ENCODE measurements at regions not wholly inside any gene's neighbourhood (a gene's known extent, or its start where the extent isn't known, plus 50 kb on each side); places are given as distances from the start of the nearest gene placed in this dataset.

DNA sequence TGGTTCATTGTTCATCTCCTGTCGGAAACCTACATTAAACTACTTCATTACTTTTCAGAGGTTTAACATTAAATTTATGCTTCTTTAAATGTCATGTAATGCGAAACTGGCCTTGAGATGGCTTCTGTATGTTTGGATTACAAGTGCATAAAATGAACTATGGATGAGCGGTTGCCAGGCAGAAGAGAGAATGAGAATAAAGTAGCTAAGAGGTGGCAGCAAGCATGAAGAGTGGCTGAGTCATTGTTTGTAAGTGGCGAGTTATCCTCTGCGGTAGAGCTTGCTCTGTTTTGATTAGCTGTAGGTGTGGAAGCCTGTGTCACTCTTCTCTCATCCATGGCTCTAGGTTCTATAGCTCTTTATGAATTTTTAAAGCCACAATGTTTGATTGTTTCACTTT, 1139.6 kb upstream of the PCDH9 start:
- H3K4me3 ChIP-seq (ENCODE audit: low read depth, low read length): no peak overlapping the region
- TF ChIP-seq CTCF (IDR thresholded peaks at IDR 0.05; ENCODE audit: low read depth, low read length): no peak

DNA sequence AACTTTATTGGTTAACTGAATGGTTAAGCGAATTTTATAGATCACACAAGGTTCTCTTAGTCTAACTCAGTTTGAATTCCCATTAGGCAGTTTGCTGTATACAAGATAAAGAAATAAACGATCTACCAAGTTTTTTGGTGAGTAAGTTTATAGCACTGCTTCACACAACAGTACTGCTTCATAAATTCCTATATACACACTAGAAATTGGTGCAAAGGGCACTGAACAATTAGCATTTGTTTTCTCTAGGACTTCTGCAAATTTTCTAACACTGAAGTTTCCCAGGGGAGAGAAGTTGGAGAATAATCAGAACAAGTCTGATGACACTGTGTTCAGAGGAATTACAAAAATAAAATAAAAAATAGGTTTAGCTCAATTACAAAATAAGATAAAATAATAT, 1138.8 kb upstream of the PCDH9 start:
- no peak overlapping the region for H3K4me3 ChIP-seq (ENCODE audit: low read depth, low read length)
- no peak for TF ChIP-seq CTCF (IDR thresholded peaks at IDR 0.05; ENCODE audit: low read depth, low read length)

DNA sequence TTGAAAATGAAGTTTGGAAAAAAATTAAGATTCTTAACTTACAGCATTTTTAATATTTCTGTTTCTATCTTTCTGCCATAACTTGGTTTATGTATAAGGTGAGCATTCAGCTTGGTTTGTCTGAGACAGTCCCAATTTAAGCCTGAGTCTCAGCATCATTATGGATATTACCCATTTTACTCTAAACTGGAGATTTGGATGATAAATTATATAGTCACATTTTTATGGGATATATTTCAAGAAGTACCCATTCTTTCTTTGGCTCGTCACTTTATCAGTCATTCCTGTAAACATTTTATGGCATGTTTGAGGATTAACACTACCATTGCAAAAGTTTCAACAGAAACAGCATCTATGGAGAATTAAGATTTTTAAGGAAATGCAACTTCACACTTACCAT, 1129.0 kb upstream of the PCDH9 start:
- no peak overlapping the region for H3K4me3 ChIP-seq (ENCODE audit: low read depth, low read length)
- TF ChIP-seq CTCF (IDR thresholded peaks at IDR 0.05; ENCODE audit: low read depth, low read length): no peak

DNA sequence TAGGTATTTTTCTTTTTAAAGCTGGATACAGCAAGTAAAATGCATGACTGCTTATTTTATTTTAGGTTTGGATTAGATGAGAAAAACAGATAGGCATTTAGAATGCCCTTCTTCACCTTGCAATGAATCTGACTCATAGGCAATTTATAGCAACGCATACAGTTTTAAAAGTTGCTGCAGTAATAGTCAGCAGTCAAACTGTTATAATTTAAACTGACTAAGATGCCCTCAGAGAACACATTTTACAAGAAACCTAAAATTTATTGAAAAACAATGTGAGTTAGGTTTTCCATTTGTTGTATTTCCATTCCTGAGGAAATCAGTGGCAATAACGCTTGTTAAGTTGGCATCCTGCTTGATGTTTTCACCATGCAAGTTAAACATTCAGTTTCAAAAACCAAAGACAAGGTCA, 1128.2 kb upstream of the PCDH9 start:
- H3K4me3 ChIP-seq (ENCODE audit: low read depth, low read length): no peak overlapping the region
- TF ChIP-seq CTCF (IDR thresholded peaks at IDR 0.05; ENCODE audit: low read depth, low read length): no peak

DNA sequence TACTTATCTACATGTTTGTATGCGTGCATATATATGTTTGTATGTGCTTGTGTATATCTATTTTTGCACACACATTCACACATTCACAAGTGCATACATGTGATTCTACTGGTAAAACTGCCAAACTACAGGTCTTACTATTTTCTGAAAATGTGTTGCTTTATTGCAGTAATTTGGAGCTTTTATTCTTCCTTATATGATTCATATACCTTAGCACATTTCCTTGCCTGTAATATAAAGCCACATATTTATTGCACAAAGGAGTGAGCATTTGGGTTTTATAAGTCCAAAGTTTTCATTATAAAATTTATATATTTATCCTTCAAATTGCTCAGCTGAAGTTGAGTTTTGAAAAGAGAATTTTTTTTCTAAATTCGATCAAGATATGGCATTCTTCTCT, 1120.4 kb upstream of the PCDH9 start:
- TF ChIP-seq CTCF (IDR thresholded peaks at IDR 0.05; ENCODE audit: low read depth, low read length): no peak
- H3K4me3 ChIP-seq (ENCODE audit: low read depth, low read length): no peak overlapping the region

- no peak for TF ChIP-seq CTCF (IDR thresholded peaks at IDR 0.05; ENCODE audit: low read depth, low read length)
- no peak overlapping the region for H3K4me3 ChIP-seq (ENCODE audit: low read depth, low read length)
Observed at GRCh38 chr13:68347220-68347619, 1117.1 kb upstream of the PCDH9 start.

GRCh38 chr13:68345963-68346531, 1115.9 kb upstream of the PCDH9 start:
- no peak for TF ChIP-seq CTCF (IDR thresholded peaks at IDR 0.05; ENCODE audit: low read depth, low read length)
- H3K4me3 ChIP-seq (ENCODE audit: low read depth, low read length): no peak overlapping the region

All from WI38 (cell line).